Tibial nerve (tissue), 4 donors: ENCODE measurements at regions not wholly inside any gene's neighbourhood (a gene's known extent, or its start where the extent isn't known, plus 50 kb on each side); places are given as distances from the start of the nearest gene placed in this dataset.

ENCODE experiments used
- CTCF ChIP-seq, 5 experiments: fragments of 200-600 bp in 3 of 5; fragments of 450-650 bp in 2 of 5; sonication (generic) in 3 of 5; IDR thresholded peaks; one replicate each; pipeline ENCODE4 v1.5.1; 2016 to 2019; ENCODE audit warnings: antibody characterized with exemption in 5 of 5, mild to moderate bottlenecking in 3 of 5, moderate library complexity in 2 of 5
- EP300 ChIP-seq, 2 donors: sonication (generic); formaldehyde crosslinking; IDR thresholded peaks; one replicate each; pipeline ENCODE4 v1.6.1; 2017; ENCODE audit warnings: antibody characterized with exemption in 2 of 2, mild to moderate bottlenecking in 1 of 2
- POLR2A ChIP-seq, 2 donors: fragments of 450-650 bp; IDR thresholded peaks; one replicate each; pipeline ENCODE4 v1.6.1; 2017; ENCODE audit warnings: antibody characterized with exemption in 2 of 2, mild to moderate bottlenecking in 2 of 2, moderate library complexity in 2 of 2

- TF ChIP-seq CTCF (IDR thresholded peaks at IDR 0.05), result no peak
- no peak for TF ChIP-seq POLR2A (IDR thresholded peaks at IDR 0.05)
- TF ChIP-seq EP300 (IDR thresholded peaks at IDR 0.05), result no peak
These were observed 1091.6 kb upstream of the PRMT6 start for GRCh38 chr1:105964879-105965278.
